ENCODE measurements at regions not wholly inside any gene's neighbourhood (a gene's known extent, or its start where the extent isn't known, plus 50 kb on each side); places are given as distances from the start of the nearest gene placed in this dataset.

- Histone ChIP-seq H3K27ac (no peak overlapping the region), H3K27me3 (peaks cover 11% of the 10 kb centered on the region), H3K4me1 (no peaks in the 10 kb centered on the region), H3K36me3 (no peaks in the 10 kb centered on the region), H3K9me3 (no peaks in the 10 kb centered on the region), H3K4me3 (no peak overlapping the region)
- WGBS = 86% methylated on average over 4 of the region's 4 CpGs
- no peak for DNase-seq (ENCODE audit: low spot score in 2 of 2)
- TF ChIP-seq POLR2A (IDR thresholded peaks at IDR 0.05) (no peak), EP300 (IDR thresholded peaks at IDR 0.05) (no peak), POLR2AphosphoS5 (IDR thresholded peaks at IDR 0.05) (no peak), CTCF (IDR thresholded peaks at IDR 0.05) (no peak)
Measured at GRCh38 chr2:16217291-16217690, 276.9 kb downstream of the MYCN start.

GRCh38 chr2:16216558-16216945 is 276.2 kb downstream of the MYCN start:
- WGBS = 81% methylated on average over 11 of the region's 11 CpGs
- no peak overlapping the region for H3K4me3 ChIP-seq
- TF ChIP-seq EP300 (IDR thresholded peaks at IDR 0.05) (no peak), POLR2AphosphoS5 (IDR thresholded peaks at IDR 0.05) (no peak), CTCF (IDR thresholded peaks at IDR 0.05) (no peak), POLR2A (IDR thresholded peaks at IDR 0.05) (no peak)
- H3K9me3 ChIP-seq = no peaks in the 10 kb centered on the region
- no peaks in the 10 kb centered on the region for H3K4me1 ChIP-seq
- H3K27ac ChIP-seq = no peak overlapping the region
- H3K27me3 ChIP-seq = peaks cover 4% of the 10 kb centered on the region
- no peaks in the 10 kb centered on the region for H3K36me3 ChIP-seq
- no peak for DNase-seq (ENCODE audit: low spot score in 2 of 2)

GRCh38 chr2:16215902-16216557 is 275.7 kb downstream of the MYCN start:
- H3K27ac ChIP-seq = no peak overlapping the region
- H3K27me3 ChIP-seq = no peaks in the 10 kb centered on the region
- DNase-seq (ENCODE audit: low spot score in 2 of 2) = no peak
- WGBS = 84% methylated on average over 16 of the region's 16 CpGs
- no peaks in the 10 kb centered on the region for H3K4me1 ChIP-seq
- H3K9me3 ChIP-seq = no peaks in the 10 kb centered on the region
- no peaks in the 10 kb centered on the region for H3K36me3 ChIP-seq
- no peak for TF ChIP-seq POLR2A (IDR thresholded peaks at IDR 0.05)
- TF ChIP-seq POLR2AphosphoS5 (IDR thresholded peaks at IDR 0.05) = no peak
- TF ChIP-seq EP300 (IDR thresholded peaks at IDR 0.05) = no peak
- no peak for TF ChIP-seq CTCF (IDR thresholded peaks at IDR 0.05)
- H3K4me3 ChIP-seq = no peak overlapping the region

- WGBS = 95% methylated on average over 5 of the region's 5 CpGs
- Histone ChIP-seq H3K9me3 (no peaks in the 10 kb centered on the region), H3K27me3 (no peaks in the 10 kb centered on the region), H3K4me3 (no peak overlapping the region), H3K36me3 (no peaks in the 10 kb centered on the region), H3K4me1 (no peaks in the 10 kb centered on the region), H3K27ac (no peak overlapping the region)
- no peak for DNase-seq (ENCODE audit: low spot score in 2 of 2)
- TF ChIP-seq POLR2A (IDR thresholded peaks at IDR 0.05) (no peak), POLR2AphosphoS5 (IDR thresholded peaks at IDR 0.05) (no peak), CTCF (IDR thresholded peaks at IDR 0.05) (no peak), EP300 (IDR thresholded peaks at IDR 0.05) (no peak)
Measured at GRCh38 chr2:16214861-16215260, 274.5 kb downstream of the MYCN start.

- DNase-seq (ENCODE audit: low spot score in 2 of 2) = no peak
- WGBS = 89% methylated on average over 1 of the region's 1 CpG
- Histone ChIP-seq H3K36me3 (no peaks in the 10 kb centered on the region), H3K4me1 (no peaks in the 10 kb centered on the region), H3K27ac (no peak overlapping the region), H3K27me3 (no peaks in the 10 kb centered on the region), H3K4me3 (no peak overlapping the region), H3K9me3 (no peaks in the 10 kb centered on the region)
- TF ChIP-seq POLR2AphosphoS5 (IDR thresholded peaks at IDR 0.05) = no peak
- TF ChIP-seq CTCF (IDR thresholded peaks at IDR 0.05) = no peak
- no peak for TF ChIP-seq EP300 (IDR thresholded peaks at IDR 0.05)
- TF ChIP-seq POLR2A (IDR thresholded peaks at IDR 0.05) = no peak
Measured at GRCh38 chr2:16214391-16214790, 274.0 kb downstream of the MYCN start.
